Daoy (cell line): ENCODE measurements at regions not wholly inside any gene's neighbourhood (a gene's known extent, or its start where the extent isn't known, plus 50 kb on each side); places are given as distances from the start of the nearest gene placed in this dataset.

Experiments used
- DNase-seq: peaks from one replicate; pipeline ENCODE4 v3.0.0-alpha.2; 2015; ENCODE audit warnings: low read depth

- no peak for DNase-seq
Observed at GRCh38 chr3:94179059-94179458, 116.2 kb downstream of the NSUN3 start.

- no peak for DNase-seq
Observed at GRCh38 chr3:94183551-94183950, 120.7 kb downstream of the NSUN3 start.

- no peak for DNase-seq
Observed at GRCh38 chr3:94184781-94185180, 121.9 kb downstream of the NSUN3 start.

- no peak for DNase-seq
Observed at GRCh38 chr3:94185753-94186152, 122.9 kb downstream of the NSUN3 start.

GRCh38 chr3:94187697-94188096 lies 124.8 kb downstream of the NSUN3 start:
- no peak for DNase-seq

GRCh38 chr3:94195381-94195780 lies 132.5 kb downstream of the NSUN3 start:
- no peak for DNase-seq

- no peak for DNase-seq
Observed at GRCh38 chr3:94206291-94206690, 143.4 kb downstream of the NSUN3 start.

- DNase-seq: no peak
Observed at GRCh38 chr3:94210256-94210655, 147.4 kb downstream of the NSUN3 start.

GRCh38 chr3:94217406-94217805 lies 154.5 kb downstream of the NSUN3 start:
- DNase-seq: no peak

GRCh38 chr3:94220426-94220825 lies 157.6 kb downstream of the NSUN3 start:
- DNase-seq: no peak

- DNase-seq: no peak
Observed at GRCh38 chr3:94221829-94222228, 159.0 kb downstream of the NSUN3 start.

GRCh38 chr3:94225148-94225865 lies 162.4 kb downstream of the NSUN3 start:
- DNase-seq: peak; percentile 1

- no peak for DNase-seq
Observed at GRCh38 chr3:94226078-94226477, 163.2 kb downstream of the NSUN3 start.

- no peak for DNase-seq
Observed at GRCh38 chr3:94232921-94233320, 170.1 kb downstream of the NSUN3 start.

- peak; percentile 2 for DNase-seq
Observed at GRCh38 chr3:94234177-94234788, 171.4 kb downstream of the NSUN3 start.

- no peak for DNase-seq
Observed at GRCh38 chr3:94241986-94242385, 179.1 kb downstream of the NSUN3 start.

GRCh38 chr3:94246171-94246570 lies 183.3 kb downstream of the NSUN3 start:
- no peak for DNase-seq

GRCh38 chr3:94248042-94248441 lies 185.2 kb downstream of the NSUN3 start:
- DNase-seq: no peak

- DNase-seq: peak; percentile 23
Observed at GRCh38 chr3:94249491-94250079, 186.7 kb downstream of the NSUN3 start.

GRCh38 chr3:94251566-94251965 lies 188.7 kb downstream of the NSUN3 start:
- no peak for DNase-seq

GRCh38 chr3:94252316-94252715 lies 189.5 kb downstream of the NSUN3 start:
- DNase-seq: no peak

GRCh38 chr3:94256888-94257813 lies 194.3 kb downstream of the NSUN3 start:
- no peak for DNase-seq
